ENCODE measurements at regions not wholly inside any gene's neighbourhood (a gene's known extent, or its start where the extent isn't known, plus 50 kb on each side); places are given as distances from the start of the nearest gene placed in this dataset.

- DNase-seq: no peak
These were observed 883.4 kb upstream of the PRMT6 start for GRCh38 chr1:106173101-106173500.

- no peak for DNase-seq
These were observed 877.7 kb upstream of the PRMT6 start for GRCh38 chr1:106178791-106179190.

- DNase-seq: no peak
These were observed 874.6 kb upstream of the PRMT6 start for GRCh38 chr1:106181866-106182265.

- DNase-seq: no peak
These were observed 871.4 kb upstream of the PRMT6 start for GRCh38 chr1:106185089-106185488.

- no peak for DNase-seq
These were observed 866.7 kb upstream of the PRMT6 start for GRCh38 chr1:106189780-106190179.

GRCh38 chr1:106194206-106194605 is 862.3 kb upstream of the PRMT6 start:
- no peak for DNase-seq

GRCh38 chr1:106200711-106201110 is 855.8 kb upstream of the PRMT6 start:
- no peak for DNase-seq

GRCh38 chr1:106207185-106207584 is 849.3 kb upstream of the PRMT6 start:
- DNase-seq: no peak

- no peak for DNase-seq
These were observed 838.7 kb upstream of the PRMT6 start for GRCh38 chr1:106217765-106218164.

- no peak for DNase-seq
These were observed 834.1 kb upstream of the PRMT6 start for GRCh38 chr1:106222403-106222802.

GRCh38 chr1:106223213-106223612 is 833.3 kb upstream of the PRMT6 start:
- no peak for DNase-seq

GRCh38 chr1:106224426-106224825 is 832.0 kb upstream of the PRMT6 start:
- DNase-seq: no peak

GRCh38 chr1:106225403-106225802 is 831.1 kb upstream of the PRMT6 start:
- DNase-seq: no peak

- no peak for DNase-seq
These were observed 829.9 kb upstream of the PRMT6 start for GRCh38 chr1:106226550-106226949.

- DNase-seq: no peak
These were observed 824.3 kb upstream of the PRMT6 start for GRCh38 chr1:106232128-106232527.

- no peak for DNase-seq
These were observed 823.0 kb upstream of the PRMT6 start for GRCh38 chr1:106233511-106233910.

- DNase-seq: no peak
These were observed 807.1 kb upstream of the PRMT6 start for GRCh38 chr1:106249365-106249764.

GRCh38 chr1:106249810-106250209 is 806.7 kb upstream of the PRMT6 start:
- no peak for DNase-seq

GRCh38 chr1:106254748-106255147 is 801.7 kb upstream of the PRMT6 start:
- DNase-seq: no peak

- no peak for DNase-seq
These were observed 789.7 kb upstream of the PRMT6 start for GRCh38 chr1:106266786-106267185.

- no peak for DNase-seq
These were observed 788.4 kb upstream of the PRMT6 start for GRCh38 chr1:106268070-106268469.

- DNase-seq: no peak
These were observed 779.6 kb upstream of the PRMT6 start for GRCh38 chr1:106276871-106277270.

GRCh38 chr1:106277786-106278185 is 778.7 kb upstream of the PRMT6 start:
- no peak for DNase-seq

- no peak for DNase-seq
These were observed 777.8 kb upstream of the PRMT6 start for GRCh38 chr1:106278716-106279115.

GRCh38 chr1:106289265-106289928 is 767.1 kb upstream of the PRMT6 start:
- no peak for DNase-seq
